Body of pancreas (tissue), 4 donors: ENCODE measurements at regions not wholly inside any gene's neighbourhood (a gene's known extent, or its start where the extent isn't known, plus 50 kb on each side); places are given as distances from the start of the nearest gene placed in this dataset.

Experiments used
- ATAC-seq: fragments of 150-250 bp; one replicate; pipeline ENCODE4 v1.9.1; 2016
- DNase-seq, 4 donors: peaks; one replicate each; pipeline ENCODE4 v3.0.0-alpha.2; 2019
- H3K27ac ChIP-seq, 4 donors: fragments of 200-600 bp; sonication (generic); 1 replicate in 3 of 4; 2 replicates in 1 of 4; pipeline versions ENCODE4 v1.5.1 to v1.6.1; 2016 to 2019; ENCODE audit warnings: mild to moderate bottlenecking in 1 of 4, mixed read lengths in 1 of 4, moderate library complexity in 1 of 4
- H3K27me3 ChIP-seq, 2 donors: fragments of 200-600 bp; sonication (generic); one replicate each; pipeline ENCODE4 v1.6.0; 2016; ENCODE audit warnings: mild to moderate bottlenecking in 1 of 2
- H3K36me3 ChIP-seq, 2 donors: fragments of 200-600 bp; sonication (generic); replicated peaks in 1 of 2; 2 replicates each; pipeline ENCODE4 v1.5.1; 2016; ENCODE audit warnings: low read depth in 2 of 2; ENCODE audit not compliant: insufficient read depth in 1 of 2
- H3K4me1 ChIP-seq: fragments of 200-600 bp; sonication (generic); one replicate; pipeline ENCODE4 v1.6.0; 2016
- H3K4me3 ChIP-seq, 2 donors: fragments of 200-600 bp; sonication (generic); 1 replicate in 1 of 2; 2 replicates in 1 of 2; pipeline ENCODE4 v1.5.1; 2016 to 2019
- H3K9me3 ChIP-seq, 3 donors: fragments of 200-600 bp; sonication (generic); 1 replicate in 2 of 3; 2 replicates in 1 of 3; pipeline ENCODE4 v1.5.1; 2016
- CTCF ChIP-seq, 7 experiments: fragments of 450-650 bp in 4 of 7; fragments of 200-600 bp in 3 of 7; sonication (generic) in 3 of 7; IDR thresholded peaks; one replicate each; pipeline ENCODE4 v1.5.1; 2016 to 2019; ENCODE audit warnings: antibody characterized with exemption in 7 of 7
- POLR2A ChIP-seq, 3 donors: fragments of 450-650 bp; IDR thresholded peaks; one replicate each; pipeline ENCODE4 v1.6.1; 2016; ENCODE audit warnings: antibody characterized with exemption in 3 of 3, mild to moderate bottlenecking in 2 of 3
- WGBS, 2 donors: methylation state at CpG; one replicate each; pipeline ENCODE4 v1.1.5; 2017; 5-methylcytosine and 5-hydroxymethylcytosine counted together
- intact Hi-C: fragments of 100-400 bp; cut with DNase I; formaldehyde crosslinking; loops from one replicate; pipeline ENCODE4 v1.15.1; 2023

DNA sequence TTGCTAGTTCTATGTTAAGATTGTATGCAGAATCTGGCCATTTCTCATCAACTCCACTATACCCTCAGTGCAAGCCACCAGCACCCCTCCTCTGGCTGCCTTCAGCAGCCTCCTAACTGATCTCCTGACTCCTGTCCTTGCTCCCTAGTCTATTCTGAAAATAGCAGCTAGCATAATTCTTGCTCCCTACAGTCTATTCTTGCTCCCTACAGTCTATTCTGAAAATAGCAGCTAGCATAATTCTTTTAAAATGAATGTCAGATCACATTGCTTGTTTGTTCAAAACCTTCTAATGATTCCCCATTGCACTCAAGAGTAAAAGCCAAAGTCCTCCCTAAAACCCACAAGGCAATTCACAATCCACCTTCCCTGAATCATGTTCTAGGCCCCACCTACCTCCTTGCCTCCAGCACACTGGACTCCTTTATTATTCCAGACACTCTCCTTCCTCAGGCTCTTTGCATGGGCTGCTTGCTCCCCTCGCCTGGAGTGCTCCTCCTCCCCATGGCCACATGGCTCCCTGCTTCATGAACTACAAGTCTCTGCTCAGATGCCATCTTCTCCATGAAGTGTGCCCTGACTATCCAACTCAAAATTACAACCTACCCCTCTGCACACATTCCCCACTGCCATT lies 164.2 kb upstream of the TNFAIP3 start:
- Histone ChIP-seq H3K27me3 (no peaks in the 10 kb centered on the region), H3K27ac (no peak overlapping the region), H3K4me3 (no peak overlapping the region), H3K4me1 (peaks cover 49% of the 10 kb centered on the region), H3K36me3 (no peaks in the 10 kb centered on the region), H3K9me3 (no peaks in the 10 kb centered on the region)
- intact Hi-C loops: loop anchor here (5.0 kb wide), 1 partner anchor 244 kb away; no protein-coding TSS in a partner anchor
- DNase-seq (no peak), ATAC-seq (no peak)
- TF ChIP-seq POLR2A (IDR thresholded peaks at IDR 0.05) (no peak), CTCF (IDR thresholded peaks at IDR 0.05) (no peak)
- WGBS, 2 donors: 96 to 100% methylated on average over 1 of the region's 1 CpG

DNA sequence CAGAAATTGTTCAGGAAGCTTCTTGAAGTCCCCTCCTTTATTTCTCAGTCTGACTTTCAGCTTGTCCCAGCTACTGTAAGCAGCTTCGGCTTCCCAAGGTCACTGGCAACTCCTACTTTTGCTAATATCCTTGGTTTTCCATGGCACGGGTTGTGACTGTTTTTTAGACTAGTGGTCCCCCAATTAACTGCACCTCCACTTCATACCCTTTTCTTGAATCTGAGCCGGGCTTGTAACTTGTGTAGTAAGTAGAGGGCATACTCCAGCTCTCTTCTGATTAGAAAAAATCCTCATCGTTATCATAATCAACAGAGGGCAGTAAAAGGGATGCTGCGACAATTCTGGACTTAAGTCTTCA lies 162.3 kb upstream of the TNFAIP3 start:
- H3K9me3 ChIP-seq: no peaks in the 10 kb centered on the region
- H3K36me3 ChIP-seq: no peaks in the 10 kb centered on the region
- intact Hi-C loops: loop anchor here (5.0 kb wide), 1 partner anchor 243 kb away; no protein-coding TSS in a partner anchor
- no peak for DNase-seq
- H3K4me3 ChIP-seq: no peak overlapping the region
- no peak for ATAC-seq
- 27 to 28% methylated on average over 5 of the region's 5 CpGs for WGBS, 2 donors
- no peaks in the 10 kb centered on the region for H3K27me3 ChIP-seq
- no peak overlapping the region for H3K27ac ChIP-seq
- TF ChIP-seq CTCF (IDR thresholded peaks at IDR 0.05) (no peak), POLR2A (IDR thresholded peaks at IDR 0.05) (no peak)
- H3K4me1 ChIP-seq: peaks cover 42% of the 10 kb centered on the region

DNA sequence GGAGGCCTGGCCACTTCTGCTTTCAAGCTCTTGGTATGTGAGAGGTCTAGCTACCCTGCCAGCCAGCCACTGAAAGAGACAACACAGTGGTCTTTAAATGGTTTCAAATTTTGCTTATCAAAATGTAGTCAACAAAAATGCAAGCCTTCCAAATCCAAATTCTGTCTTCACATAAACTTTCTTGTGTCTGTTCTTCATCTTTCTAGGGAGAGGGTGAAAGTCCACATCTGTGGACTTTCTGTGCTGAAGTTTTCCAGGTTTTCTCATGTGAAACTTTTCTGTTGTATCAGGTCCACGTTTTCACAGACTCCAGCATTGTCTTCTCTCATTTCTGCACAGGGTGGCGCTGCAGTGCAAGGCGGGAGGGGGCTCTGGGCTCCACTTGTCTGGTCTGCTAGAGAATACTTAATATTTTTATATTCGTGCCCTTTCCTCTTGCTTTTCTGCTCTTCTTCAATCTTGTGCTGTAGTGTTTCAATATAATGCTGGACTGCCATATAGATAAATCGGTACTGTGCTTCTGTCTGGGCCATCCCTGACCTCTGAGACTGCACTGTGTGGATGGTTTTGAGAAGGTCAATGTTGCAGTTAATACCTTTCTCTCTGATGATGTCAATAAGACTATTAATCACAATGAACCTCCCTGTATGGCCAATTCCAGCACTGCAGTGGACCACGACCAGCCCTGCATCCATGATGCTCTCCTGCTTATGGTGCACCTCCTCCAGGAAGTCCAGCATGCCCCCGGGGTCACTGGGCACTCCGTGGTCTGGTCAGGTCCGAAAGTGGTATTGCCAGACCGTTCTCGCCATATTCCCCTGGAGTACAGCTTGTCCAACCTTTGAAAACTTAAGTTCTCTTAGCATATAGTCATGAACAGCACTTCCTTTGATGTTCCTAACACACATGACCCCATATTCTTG lies 161.6 kb upstream of the TNFAIP3 start:
- 34 to 41% methylated on average over 11 of the region's 11 CpGs for WGBS, 2 donors
- Histone ChIP-seq H3K4me3 (no peak overlapping the region), H3K36me3 (no peaks in the 10 kb centered on the region), H3K27me3 (no peaks in the 10 kb centered on the region), H3K9me3 (no peaks in the 10 kb centered on the region), H3K4me1 (peaks cover 39% of the 10 kb centered on the region), H3K27ac (no peak overlapping the region)
- no peak for TF ChIP-seq POLR2A (IDR thresholded peaks at IDR 0.05)
- TF ChIP-seq CTCF (IDR thresholded peaks at IDR 0.05): peak; percentile 35 to 86 (median 74)
- peak; percentile 78 for ATAC-seq
- peak; percentile 54 to 70 (median 68) for DNase-seq
- intact Hi-C loops: no loop called here

DNA sequence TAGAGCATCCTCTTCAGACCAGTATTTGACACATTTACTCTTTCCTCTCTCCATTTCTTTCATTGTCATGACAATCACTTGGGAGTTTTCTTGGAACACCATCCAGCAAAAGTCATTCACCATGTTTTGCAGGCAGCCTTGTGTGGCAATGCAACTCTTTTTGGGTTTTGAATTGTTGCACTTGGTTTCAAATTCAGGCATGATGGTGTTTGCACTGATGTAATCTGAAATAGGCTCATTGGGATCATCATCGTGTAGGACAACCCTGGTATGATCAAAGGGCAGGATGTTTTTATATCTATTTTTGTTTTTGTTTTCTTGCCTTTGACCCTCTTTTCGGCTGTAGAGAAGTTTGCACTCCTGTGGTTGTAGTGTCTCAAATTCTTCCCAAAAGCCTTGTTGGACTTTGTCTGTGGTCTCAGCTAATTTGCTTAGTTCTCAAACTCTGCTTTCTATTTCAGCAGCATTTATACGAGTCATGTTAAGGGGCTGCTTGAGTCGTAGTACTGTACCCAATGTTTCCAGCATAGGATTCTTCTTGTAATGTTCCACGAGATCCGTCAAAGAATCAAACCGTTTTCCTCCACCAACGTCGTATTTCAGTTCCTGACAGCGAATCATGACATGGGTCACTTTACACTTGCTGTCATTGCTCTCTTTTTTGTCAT lies 160.8 kb upstream of the TNFAIP3 start:
- 66 to 67% methylated on average over 10 of the region's 10 CpGs for WGBS, 2 donors
- intact Hi-C loops: no loop called here
- Histone ChIP-seq H3K36me3 (no peaks in the 10 kb centered on the region), H3K27me3 (no peaks in the 10 kb centered on the region), H3K9me3 (no peaks in the 10 kb centered on the region), H3K27ac (no peak overlapping the region), H3K4me1 (peaks cover 31% of the 10 kb centered on the region), H3K4me3 (no peak overlapping the region)
- TF ChIP-seq POLR2A (IDR thresholded peaks at IDR 0.05) (no peak), CTCF (IDR thresholded peaks at IDR 0.05) (no peak)
- ATAC-seq (no peak), DNase-seq (no peak)
